Gastroesophageal sphincter (tissue), 3 donors: ENCODE measurements at regions not wholly inside any gene's neighbourhood (a gene's known extent, or its start where the extent isn't known, plus 50 kb on each side); places are given as distances from the start of the nearest gene placed in this dataset.

Experiments
- CTCF ChIP-seq, 4 experiments: fragments of 200-600 bp in 2 of 4; fragments of 450-650 bp in 2 of 4; sonication (generic) in 1 of 4; IDR thresholded peaks; one replicate each; pipeline ENCODE4 v1.5.1; 2017 to 2019; ENCODE audit warnings: antibody characterized with exemption in 4 of 4, mild to moderate bottlenecking in 2 of 4, moderate library complexity in 2 of 4
- EP300 ChIP-seq: sonication (generic); formaldehyde crosslinking; IDR thresholded peaks from one replicate; pipeline ENCODE4 v1.6.1; 2017; ENCODE audit warnings: antibody characterized with exemption, mild to moderate bottlenecking
- POLR2A ChIP-seq, 2 donors: fragments of 450-650 bp; IDR thresholded peaks; one replicate each; pipeline ENCODE4 v1.6.1; 2017; ENCODE audit warnings: antibody characterized with exemption in 2 of 2, mild to moderate bottlenecking in 2 of 2, moderate library complexity in 1 of 2

- TF ChIP-seq CTCF (IDR thresholded peaks at IDR 0.05) (no peak), POLR2A (IDR thresholded peaks at IDR 0.05) (no peak), EP300 (no peak)
Observed at GRCh38 chr2:11995456-11995855, 249.0 kb downstream of the LPIN1 start.
